ENCODE measurements at regions not wholly inside any gene's neighbourhood (a gene's known extent, or its start where the extent isn't known, plus 50 kb on each side); places are given as distances from the start of the nearest gene placed in this dataset.

DNA sequence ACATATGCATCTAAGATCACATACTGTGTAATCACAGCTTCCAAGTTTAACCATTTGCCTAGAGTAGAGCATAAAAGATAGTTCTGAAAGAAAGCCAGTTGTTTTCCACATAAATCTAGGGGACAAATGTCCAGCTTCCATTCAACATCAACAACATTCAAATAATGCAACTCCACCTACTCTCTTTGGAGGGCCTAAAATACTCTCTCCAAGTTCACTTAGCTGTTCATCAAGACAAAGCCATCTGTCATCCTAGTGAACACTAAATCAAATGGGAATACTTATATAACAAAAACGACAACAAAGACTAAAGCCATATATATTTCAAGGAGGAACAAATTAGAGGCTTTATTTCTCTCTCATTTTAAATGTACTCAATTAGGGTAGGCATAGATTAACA lies 221.5 kb upstream of the CDH2 start:
- TF ChIP-seq, protein P1, sequence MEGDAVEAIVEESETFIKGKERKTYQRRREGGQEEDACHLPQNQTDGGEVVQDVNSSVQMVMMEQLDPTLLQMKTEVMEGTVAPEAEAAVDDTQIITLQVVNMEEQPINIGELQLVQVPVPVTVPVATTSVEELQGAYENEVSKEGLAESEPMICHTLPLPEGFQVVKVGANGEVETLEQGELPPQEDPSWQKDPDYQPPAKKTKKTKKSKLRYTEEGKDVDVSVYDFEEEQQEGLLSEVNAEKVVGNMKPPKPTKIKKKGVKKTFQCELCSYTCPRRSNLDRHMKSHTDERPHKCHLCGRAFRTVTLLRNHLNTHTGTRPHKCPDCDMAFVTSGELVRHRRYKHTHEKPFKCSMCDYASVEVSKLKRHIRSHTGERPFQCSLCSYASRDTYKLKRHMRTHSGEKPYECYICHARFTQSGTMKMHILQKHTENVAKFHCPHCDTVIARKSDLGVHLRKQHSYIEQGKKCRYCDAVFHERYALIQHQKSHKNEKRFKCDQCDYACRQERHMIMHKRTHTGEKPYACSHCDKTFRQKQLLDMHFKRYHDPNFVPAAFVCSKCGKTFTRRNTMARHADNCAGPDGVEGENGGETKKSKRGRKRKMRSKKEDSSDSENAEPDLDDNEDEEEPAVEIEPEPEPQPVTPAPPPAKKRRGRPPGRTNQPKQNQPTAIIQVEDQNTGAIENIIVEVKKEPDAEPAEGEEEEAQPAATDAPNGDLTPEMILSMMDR (IDR thresholded peaks at IDR 0.05; ENCODE audit: borderline replicate concordance, control extremely low read depth, extremely low read depth, insufficient read depth, missing control alignments): no peak
- DNase-seq (ENCODE audit: low spot score): no peak
- in situ Hi-C loops (cut with MboI; ENCODE audit: low sequenced_read_pairs, unreplicated experiment): no loop called here

DNA sequence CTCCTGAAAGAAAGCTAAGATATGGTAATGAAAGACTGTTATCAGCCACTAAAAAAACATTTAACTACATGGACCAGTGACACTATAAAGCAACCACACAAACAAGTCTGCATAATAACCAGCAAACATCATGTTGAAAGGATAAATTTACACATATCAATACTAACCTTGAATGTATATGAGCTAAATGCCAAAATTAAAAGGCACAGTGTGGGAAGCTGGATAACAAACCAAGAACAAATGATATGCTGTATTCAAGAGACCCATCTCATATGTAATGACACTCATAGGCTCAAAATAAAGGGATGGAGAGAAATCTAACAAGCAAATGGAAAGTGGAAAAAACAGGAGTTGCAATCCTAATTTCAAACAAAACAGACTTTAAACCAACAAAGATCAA lies 213.1 kb upstream of the CDH2 start:
- TF ChIP-seq, protein P1 (IDR thresholded peaks at IDR 0.05; ENCODE audit: borderline replicate concordance, control extremely low read depth, extremely low read depth, insufficient read depth, missing control alignments): no peak
- in situ Hi-C loops (cut with MboI; ENCODE audit: low sequenced_read_pairs, unreplicated experiment): no loop called here
- DNase-seq (ENCODE audit: low spot score): no peak

DNA sequence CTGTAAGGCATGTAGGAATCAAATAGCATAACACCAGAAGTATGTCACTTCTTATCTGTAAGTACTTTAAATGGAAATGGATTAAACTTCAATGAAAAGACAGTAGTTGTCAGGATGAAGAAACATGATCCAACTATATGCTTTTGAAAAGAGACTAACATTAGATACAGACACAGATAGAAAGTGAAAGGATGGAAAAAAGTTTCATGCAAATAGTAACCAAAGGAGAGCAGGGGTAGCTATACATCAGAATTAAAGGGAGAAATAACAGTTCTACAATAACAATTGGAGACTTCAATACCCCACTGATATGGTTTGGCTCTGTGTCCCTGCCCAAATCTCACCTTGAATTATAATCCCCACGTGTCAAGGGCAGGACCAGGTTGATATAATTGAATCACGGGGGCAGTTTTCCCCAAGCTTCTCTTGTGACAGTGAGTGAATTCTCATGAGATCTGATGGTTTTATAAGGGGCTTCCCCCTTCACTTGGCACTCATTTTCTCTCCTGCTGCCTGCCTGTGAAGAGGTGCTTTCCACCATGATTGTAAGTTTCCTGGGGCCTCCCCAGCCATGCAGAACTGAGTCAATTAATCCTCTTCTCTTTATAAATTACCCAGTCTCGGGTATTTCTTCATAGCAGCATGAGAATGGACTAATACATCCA lies 205.4 kb upstream of the CDH2 start:
- DNase-seq (ENCODE audit: low spot score): no peak
- TF ChIP-seq, protein P1 (IDR thresholded peaks at IDR 0.05; ENCODE audit: borderline replicate concordance, control extremely low read depth, extremely low read depth, insufficient read depth, missing control alignments): no peak
- in situ Hi-C loops (cut with MboI; ENCODE audit: low sequenced_read_pairs, unreplicated experiment): no loop called here

DNA sequence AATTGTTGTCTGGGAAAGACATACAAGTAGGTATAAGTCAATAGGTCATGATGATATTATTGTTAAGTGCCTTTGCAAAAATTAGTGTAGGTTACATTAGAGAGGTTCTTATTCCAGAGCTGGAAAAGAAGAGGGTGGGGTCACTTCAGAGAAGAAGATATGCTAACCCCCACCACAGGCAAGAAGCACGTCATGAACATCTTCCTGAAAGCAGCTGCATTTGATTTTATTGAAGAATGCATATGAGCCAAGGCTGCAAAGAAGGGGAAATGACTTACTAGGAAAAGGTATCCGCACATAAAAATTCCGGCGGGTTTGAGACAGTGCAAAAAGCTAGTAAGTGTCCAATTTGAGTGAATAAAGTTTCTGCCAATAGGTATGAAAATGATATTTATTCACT lies 195.3 kb upstream of the CDH2 start:
- TF ChIP-seq, protein P1 (IDR thresholded peaks at IDR 0.05; ENCODE audit: borderline replicate concordance, control extremely low read depth, extremely low read depth, insufficient read depth, missing control alignments): no peak
- no peak for DNase-seq (ENCODE audit: low spot score)
- in situ Hi-C loops (cut with MboI; ENCODE audit: low sequenced_read_pairs, unreplicated experiment): no loop called here

DNA sequence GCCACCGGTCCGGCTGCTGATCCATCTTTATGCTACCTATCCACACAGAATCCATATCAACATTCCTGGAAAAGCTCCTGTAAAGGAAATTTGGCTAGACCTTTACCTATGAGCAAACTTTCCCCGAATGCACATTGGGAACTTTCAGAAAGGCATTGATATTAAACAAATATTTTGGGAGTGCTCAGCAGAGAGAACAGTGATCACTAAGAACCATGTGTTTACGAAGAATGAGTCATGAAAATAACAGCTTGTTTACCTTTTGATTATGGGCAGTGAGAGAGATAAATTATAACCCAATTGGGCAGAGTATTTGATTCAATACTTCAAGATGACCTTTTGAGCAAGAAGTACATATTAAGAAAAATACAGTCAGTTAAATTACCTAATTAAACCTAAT lies 189.7 kb upstream of the CDH2 start:
- in situ Hi-C loops (cut with MboI; ENCODE audit: low sequenced_read_pairs, unreplicated experiment): no loop called here
- DNase-seq (ENCODE audit: low spot score): no peak
- TF ChIP-seq, protein P1 (IDR thresholded peaks at IDR 0.05; ENCODE audit: borderline replicate concordance, control extremely low read depth, extremely low read depth, insufficient read depth, missing control alignments): no peak

DNA sequence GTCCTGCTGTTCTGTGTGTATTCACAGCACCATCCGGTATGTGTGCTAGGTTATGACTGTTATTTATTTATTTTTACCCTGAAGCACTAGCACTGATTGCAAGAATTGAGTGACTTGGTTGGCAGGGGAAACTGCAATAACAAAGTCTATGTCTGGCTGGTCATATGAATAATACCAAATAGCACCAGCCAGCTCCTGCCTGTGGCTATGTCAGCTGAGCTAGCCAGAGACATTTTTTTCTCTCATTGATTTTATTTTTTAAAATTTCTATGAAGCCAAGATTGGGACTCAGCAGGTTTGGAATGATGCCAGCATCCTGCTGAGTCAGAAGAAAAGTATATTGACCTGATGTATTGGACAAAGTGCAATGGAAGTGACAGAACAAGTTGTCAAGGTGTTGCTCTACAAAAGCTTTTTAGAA lies 188.5 kb upstream of the CDH2 start:
- TF ChIP-seq, protein P1 (IDR thresholded peaks at IDR 0.05; ENCODE audit: borderline replicate concordance, control extremely low read depth, extremely low read depth, insufficient read depth, missing control alignments): no peak
- in situ Hi-C loops (cut with MboI; ENCODE audit: low sequenced_read_pairs, unreplicated experiment): no loop called here

More for the DNA sequence above, 188.5 kb upstream of the CDH2 start:
- no peak for DNase-seq (ENCODE audit: low spot score)
